ENCODE measurements at regions not wholly inside any gene's neighbourhood (a gene's known extent, or its start where the extent isn't known, plus 50 kb on each side); places are given as distances from the start of the nearest gene placed in this dataset.
"Not testable (repeated sequence)": the region's sequence is repeated elsewhere in the genome, so short reads cannot be mapped to it uniquely, and the experiment has no call there.

GRCh38 chr9:94191706-94192105 lies 67.4 kb upstream of the ZNF169 start:
- DNase-seq: not testable (repeated sequence)

GRCh38 chr9:94198414-94198813 lies 60.7 kb upstream of the ZNF169 start:
- DNase-seq: no peak

DNA sequence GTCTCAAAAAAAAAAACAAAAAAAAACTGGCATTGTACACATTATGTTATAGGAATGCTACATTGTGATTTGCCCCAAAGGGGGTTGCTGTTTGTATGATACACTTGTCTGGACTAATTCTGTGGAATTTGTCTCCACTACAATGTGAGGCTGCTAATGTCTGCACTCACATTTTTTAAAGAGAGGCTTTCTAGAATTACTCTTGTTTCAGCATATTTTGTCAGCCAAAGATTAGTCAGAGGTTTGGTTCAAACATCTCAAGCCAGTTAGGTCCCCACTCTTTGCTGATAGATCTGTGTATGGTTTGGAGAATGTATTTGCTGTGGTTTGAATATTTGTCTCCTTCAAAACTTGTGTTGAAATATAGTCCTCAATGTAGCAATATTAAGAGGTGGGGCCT lies 59.3 kb upstream of the ZNF169 start:
- no peak for DNase-seq

DNA sequence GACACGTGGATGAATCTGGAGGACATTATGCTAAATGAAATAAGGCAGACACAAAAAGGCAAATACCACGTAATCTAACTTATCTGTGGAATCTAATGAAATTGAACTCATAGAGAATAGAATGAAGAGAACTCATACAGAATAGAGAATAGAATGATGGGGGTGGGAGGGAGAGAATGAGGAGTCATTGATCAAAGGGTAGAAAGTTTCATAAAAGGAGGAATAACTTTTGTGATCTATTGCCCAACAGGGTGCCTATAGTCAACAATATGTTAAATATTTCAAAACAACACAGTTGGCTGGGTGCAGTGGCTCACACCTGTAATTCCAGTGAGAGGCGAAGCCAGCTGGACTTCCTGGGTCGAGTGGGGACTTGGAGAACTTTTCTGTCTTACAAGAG lies 54.9 kb upstream of the ZNF169 start:
- DNase-seq: no peak

DNA sequence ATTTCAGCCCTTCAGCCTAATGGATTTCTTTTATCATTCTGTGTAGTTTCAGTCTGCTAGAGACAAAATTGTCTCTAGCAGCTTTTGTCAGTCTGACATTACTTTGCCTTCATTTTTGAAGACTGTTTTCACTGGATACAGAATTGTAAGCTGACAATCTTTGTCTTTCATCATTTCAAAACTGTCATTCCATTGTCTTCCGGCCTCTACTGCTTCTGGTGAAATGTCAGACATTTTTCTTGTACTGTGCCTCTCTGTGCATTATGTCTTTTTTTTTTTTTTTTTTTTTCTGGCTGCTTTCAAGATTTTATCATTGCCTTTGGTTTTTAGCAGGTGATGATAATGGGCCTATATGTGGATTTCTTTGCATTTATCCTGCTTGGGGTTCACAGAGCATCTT lies 51.3 kb upstream of the ZNF169 start:
- DNase-seq: no peak

Measured in NCI-H1048 (cell line).